ENCODE measurements at regions not wholly inside any gene's neighbourhood (a gene's known extent, or its start where the extent isn't known, plus 50 kb on each side); places are given as distances from the start of the nearest gene placed in this dataset.
"Not testable (repeated sequence)": the region's sequence is repeated elsewhere in the genome, so short reads cannot be mapped to it uniquely, and the experiment has no call there.

DNA sequence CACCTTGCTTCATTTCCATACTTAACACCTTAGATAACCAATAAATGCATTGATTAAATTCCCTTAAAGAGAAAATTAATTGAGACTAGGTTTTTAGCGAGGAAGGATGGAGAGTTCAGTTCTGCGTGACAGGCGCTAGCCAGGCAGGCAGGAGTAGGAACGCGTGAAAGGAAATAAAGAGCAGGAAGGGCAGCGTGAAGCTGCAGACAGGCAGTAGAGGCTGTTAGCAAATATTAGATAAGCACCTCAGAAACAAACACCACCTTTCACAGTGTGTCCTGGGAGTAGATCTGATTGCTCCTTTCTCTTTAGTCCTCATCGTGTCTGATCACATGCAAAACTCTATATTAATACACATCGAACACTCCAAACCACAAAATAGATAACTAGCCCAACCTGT lies 282.7 kb upstream of the ADGRL2 start:
- DNase-seq = no peak

DNA sequence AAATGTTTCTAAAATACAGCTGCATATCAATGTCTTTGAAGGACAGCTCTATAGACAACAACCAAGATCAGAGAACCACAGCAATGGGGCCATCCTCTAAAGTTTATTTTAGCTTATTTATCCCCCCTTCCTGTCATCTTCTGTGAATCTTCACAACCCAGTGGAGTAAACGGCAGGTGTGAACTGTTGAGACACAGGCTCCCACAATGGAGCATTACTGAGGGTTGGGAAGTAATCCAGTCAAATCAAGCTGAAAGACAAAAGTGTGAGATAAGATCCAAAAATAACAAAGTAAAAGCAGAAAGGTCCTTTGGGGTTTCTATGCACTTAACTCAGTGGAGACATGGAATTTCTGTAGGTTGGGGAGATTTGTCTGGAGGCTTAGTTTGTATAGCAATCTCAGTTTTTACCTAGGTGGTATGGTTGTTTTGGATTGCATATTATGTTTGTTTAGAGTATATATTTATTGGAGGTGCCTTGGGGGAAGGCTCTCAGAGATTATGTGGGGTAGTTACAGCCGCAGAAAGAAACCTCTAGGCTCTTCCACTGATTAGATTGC lies 286.9 kb upstream of the ADGRL2 start:
- no peak for DNase-seq

DNA sequence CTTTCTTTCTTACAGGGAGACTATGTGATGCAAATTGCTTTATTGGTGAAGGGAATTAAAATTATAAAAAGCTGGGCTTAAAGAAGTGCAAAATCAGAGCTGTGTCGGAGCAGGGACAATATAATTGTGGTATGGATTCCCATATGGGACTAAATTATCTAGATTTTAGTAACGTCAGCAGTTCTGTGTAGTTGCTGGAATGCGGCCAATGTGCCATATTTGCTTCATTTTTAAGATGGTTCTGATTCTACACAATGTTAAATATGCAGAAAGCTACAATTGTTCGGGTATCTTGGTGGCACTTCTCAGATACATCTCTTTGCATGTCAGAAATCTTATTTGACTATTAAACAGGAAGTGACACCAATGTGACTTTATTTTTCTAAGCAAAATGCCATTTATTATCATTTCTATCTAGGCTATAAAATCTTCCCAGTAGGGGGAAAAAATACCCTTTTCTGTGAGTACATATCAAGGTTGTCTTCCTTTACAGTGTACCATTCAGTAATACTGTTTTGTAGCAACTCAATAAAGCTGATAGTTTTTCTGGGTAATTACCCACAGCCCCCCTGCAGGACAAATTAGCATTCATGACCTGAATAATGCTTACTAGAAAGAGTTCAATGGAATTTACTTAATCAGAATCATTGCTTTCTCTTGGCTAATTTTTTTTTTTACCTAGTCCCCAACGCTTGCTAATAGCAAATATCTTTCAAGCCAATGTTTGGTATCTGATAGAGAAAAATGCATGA lies 288.3 kb upstream of the ADGRL2 start:
- DNase-seq = no peak

DNA sequence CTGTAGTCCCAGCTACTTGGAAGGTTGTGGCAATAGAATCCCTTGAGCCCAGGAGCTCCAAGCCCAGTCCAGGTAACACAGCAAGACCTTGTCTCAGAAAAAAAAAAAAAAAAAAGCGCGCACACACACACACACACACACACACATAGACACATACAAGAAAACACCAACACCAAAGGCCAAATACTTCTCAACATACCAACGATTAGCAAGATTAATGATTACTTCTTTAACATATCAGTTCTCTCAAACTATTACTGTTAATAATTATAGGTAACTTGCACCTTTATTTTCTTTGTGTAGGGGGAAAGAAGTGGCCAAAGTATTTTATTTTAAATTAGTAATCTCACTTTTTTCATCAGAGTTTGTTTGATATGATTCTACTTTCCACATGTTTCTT lies 289.5 kb upstream of the ADGRL2 start:
- no peak for DNase-seq

DNA sequence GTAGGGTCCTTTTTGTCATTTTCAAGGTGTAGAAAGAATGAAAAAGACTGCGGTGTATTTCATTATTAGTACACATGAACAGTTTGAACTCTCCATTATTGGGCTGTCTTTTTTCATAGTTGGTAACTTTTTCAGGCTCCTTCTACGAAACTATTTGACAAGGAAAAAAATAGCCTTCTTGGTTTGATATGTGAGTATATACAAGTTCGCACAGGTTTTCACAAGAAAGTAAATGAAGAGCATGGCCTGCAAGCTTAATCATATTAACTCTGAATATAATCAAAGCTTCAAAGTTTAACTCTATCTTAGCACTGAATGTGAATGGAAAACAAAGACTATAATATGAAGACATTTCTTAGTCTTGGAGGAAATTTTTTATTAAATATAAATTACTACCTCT lies 290.0 kb upstream of the ADGRL2 start:
- no peak for DNase-seq

DNA sequence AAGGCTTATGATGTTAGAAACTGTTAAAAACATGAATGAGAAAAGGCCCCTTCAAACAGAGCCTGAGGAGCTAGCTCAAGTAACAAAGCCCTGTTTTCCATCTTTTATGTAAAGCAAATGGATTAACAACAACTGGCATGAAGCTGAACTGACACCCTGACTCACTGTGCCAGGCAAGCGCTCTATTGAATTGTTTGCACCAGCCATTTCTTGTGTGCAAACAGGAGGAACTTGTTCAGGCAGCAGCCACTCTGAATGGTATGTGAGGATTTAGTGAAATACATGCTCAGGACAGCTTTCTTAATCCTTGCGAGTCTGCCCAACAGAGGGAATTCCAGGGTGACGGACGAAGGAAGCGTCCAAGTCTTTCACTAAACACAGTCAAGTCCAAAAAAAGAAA lies 291.1 kb upstream of the ADGRL2 start:
- DNase-seq = no peak

DNA sequence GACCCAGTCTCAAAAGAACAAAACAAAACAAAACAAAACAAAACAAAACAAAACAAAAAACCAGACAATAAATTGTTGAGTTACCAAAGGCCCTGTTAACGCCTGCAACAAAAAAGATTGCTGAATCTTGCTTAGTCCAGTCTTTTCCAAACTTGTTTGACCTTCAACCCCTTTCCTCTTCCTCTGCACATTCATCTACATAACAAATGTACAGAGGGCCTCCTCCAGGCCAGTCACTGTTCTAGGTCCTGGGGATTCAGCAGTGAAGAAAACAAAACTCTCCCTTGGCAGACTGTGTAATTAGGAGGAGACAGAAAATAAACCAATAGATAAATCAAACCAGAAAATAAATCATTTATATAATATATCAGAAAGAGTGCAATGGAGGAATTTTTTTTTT lies 294.0 kb upstream of the ADGRL2 start:
- DNase-seq = no peak

DNA sequence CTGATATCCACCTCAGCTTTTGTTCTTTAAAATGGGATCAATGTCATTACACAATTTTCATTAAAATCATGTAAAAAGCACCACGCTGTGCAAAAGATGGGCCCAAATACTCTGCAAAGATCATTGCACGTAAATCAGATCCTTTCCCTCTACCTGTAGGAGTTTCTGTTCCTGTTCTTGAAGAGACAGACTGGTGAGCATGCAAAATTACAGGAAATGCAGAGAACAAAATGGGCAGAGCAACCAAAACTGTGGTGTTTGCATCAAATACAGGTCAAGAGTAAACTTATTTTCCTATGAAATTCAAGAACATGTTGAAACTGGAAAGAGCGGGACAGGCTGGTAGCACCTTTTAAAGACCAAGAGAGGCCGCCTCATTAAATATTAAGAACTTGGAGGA lies 294.9 kb upstream of the ADGRL2 start:
- DNase-seq = no peak

DNA sequence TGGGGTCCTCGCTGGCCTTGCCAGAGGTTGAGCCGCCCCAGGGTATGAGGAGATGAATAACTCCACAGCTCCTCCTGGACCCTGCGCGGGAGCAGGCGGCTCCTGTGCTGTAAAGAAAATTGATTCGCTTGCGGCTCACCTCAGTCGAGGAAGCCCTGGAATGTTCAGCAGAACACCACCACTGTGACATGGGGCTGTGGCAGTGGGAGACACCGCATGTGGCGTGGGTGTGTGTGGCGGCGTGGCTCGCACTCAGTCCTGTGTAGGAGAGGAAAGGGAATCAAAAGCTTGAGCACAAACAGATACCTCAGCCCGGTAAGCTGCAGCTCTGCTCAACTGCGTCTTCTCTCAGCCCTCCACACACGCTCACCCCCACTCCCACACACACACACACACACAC lies 295.9 kb upstream of the ADGRL2 start:
- DNase-seq = not testable (repeated sequence)

DNA sequence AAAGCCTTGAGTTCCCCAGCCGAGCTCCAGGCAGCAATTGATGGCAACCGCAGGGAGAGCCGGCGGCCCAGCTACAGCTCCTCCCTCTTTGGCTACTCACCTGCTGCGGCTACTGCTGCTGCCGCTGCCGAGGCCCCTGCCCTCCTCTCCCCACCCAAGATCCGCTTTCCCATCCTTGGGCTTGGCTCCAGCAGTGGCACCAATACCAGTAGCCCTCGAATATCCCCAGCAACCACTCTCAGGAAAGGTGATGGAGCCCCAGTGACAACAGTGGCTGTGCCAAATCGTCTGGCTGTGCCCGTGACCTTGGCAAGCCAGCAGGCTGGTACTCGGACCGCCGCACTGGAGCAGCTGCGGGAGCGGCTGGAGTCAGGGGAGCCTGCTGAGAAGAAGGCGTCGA lies 298.0 kb upstream of the ADGRL2 start:
- not testable (repeated sequence) for DNase-seq

DNA sequence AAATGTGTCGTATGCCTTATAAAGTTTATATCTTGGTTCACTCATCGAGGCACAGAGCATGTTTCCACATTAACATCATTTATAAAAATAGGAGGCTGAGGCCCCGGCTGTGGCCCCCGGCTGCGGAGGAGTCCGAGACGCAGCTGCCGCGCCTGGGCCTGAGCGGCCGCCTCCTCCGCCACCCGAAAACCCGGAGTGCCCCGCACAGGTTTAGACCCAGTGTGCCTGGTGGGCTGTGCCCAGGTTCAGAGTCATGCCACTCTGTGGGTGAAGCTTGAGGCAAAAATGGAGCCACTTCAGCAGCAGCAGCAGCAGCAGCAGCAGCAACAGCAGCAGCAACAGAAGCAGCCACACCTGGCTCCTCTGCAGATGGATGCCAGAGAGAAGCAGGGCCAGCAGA lies 299.2 kb upstream of the ADGRL2 start:
- not testable (repeated sequence) for DNase-seq

DNA sequence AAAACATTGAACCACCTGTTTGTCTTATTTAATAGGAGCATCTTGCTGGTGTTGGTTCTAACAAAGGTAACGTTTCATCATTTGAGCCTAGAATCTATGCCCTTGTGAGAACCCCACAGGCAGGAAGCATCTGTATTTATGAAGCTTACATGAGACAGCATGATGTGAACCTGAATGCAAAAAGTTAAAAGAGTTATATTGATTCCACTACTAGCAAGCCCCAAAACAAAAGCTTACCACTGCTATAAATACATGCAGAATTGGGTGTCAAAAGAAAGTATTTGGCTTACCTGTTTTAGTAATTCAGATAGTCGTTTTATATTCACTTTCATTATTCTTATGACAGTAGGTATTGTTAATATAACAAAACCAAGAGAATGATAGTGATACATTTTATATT lies 301.2 kb upstream of the ADGRL2 start:
- no peak for DNase-seq

DNA sequence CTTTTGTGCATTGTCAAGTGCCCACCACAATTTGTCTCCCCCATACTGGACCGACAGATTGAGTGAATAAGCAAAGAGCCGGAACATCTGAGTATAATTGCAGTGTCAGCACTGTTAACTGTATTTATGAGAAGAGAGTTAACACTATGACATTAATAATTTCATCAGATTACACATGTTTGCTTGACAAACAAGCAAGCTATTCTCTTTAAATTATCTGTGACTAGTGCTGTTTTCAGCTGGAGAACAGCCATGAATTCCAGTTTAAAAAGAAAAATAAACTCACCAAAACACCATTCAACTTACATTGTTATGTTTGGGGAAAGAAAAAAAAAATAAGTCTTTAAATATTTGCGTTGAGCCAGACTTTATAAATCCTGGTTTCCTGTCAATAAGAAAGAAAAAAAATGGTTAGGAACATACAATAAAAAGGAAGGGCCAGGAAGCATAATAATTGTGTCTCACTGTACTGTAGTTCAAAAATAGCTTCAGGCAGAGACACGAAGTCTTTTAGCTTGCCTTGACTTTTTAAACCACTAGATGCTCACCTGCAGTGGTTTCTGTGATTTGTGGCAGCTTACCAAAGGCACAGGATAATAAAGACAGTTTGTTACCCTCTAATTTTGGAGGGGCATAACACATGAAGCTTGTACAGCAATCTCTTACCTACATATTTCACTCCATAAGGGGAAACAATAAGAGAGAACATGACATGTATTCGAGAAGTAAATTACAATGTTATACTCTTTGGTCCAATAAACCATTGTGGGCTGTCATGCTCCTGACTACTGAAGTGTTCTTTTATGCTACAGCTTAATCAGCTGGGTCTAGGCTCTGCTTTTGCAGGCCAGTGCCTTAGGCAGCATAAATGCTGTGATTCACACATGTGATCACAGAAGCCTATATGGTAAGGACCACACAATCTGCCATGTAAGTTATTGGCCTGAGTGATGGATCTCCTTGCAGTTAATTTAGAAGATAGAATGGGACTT lies 302.0 kb upstream of the ADGRL2 start:
- no peak for DNase-seq

DNA sequence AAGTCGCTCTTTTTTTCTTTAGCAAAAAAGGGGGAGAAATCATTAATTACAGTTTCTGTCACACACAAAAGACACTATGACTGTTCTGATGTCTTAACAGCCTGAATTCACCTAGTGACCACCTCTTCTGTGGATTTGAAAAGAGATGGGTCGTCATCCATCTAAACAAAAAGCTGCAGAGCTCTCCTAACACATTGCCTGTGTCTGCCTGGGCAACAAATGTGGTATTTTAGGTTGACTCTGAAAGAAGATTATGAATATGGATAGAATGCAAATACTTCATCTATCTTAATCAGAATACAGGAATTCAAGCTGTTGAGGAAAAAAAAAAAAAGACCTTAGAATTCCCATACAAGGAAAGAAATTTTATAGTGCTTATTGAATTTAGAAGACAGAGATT lies 304.4 kb upstream of the ADGRL2 start:
- DNase-seq = no peak

DNA sequence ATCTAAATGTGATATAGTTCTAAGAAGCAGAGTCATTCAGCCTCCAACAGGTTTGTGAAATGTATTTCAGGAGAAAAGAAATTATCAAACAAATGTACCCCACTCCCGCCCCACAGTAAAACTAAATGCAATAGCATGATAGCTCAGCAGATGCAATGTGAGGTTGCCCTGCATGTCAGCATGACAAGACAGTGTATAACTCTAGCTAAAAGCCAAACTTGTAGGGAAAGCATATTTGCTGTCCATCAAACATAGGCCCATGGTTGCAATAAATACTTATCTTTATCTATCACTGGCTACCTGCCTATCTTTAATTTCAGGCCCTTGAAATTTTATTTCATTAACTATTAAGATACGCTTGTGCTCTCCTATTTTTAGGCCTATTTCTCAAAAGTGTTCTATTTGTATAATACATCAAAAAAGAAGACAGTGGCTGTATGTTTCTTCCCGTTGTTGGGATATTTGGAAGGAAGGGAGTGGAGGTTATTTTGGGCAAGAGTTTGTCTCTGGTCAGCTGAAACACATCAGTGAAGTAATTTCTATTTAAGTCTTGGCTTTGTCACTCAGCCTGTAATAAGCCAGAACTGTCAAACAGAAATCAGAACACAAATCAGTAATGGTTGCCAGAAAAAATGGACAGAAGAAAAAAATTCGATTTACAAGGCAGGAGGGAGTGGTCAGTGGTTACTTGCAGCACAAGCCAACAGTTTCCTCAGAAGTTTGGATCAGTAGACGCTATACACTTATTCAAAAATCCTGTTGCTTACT lies 307.4 kb upstream of the ADGRL2 start:
- no peak for DNase-seq

DNA sequence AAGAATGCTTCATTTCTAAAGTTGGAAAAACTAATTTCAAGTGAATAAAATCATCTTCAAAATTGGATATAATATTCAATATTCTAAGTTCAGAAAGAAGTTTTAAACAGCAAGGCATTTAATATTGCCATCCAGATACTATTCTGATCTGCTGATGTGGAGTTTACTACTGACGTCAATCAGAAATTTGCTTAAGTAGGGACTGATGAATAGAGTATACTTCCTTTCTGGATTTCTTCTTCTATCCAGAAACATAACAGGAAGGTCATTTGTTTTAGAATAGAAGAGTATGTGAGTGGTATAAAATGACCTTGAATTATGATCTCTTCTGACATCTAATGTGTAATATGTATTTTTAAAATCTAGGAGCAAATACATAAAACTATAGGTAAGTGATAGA lies 308.1 kb upstream of the ADGRL2 start:
- no peak for DNase-seq

DNA sequence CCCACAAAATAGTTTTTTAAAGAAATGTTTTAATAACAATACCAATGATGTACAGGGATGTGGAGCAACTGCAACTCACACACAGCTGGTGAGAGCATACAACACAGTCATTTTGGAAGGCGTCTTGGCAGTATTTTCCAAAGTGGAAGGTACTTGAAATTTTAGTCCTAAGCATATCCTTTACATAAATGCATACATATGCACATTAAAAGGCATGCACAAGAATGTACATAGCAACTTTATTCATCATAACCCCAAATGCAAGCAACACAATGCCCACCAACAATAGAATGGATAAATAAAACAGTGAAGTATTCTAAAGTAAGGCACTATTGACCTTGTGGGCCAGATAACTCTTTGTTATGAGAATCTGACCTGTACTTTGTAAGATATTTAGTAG lies 310.1 kb upstream of the ADGRL2 start:
- no peak for DNase-seq

DNA sequence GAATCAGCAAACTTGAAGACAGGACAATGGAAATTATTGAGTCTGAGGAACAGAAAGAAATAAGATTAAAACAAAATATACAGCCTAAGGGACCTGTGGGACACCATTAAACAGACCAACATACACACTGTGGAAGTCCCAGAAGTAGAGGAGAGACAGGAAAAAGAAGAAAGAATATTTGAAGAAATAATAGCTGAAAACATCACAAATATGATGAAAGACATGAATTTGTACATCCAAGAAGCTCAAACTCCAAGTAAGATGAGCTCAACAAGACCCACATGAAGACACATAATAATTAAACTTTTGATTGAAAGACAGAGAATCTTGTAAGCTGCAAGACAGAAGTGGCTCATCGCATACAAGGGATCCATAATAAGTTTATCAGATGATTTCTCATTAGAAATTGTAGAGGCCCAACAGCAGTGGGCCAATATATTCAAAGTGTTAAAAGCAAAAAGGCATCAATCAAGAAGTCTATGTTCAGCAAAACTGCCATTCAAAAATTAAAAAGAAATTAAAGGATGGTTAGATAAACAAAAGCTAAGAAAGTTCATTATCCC lies 311.3 kb upstream of the ADGRL2 start:
- no peak for DNase-seq

DNA sequence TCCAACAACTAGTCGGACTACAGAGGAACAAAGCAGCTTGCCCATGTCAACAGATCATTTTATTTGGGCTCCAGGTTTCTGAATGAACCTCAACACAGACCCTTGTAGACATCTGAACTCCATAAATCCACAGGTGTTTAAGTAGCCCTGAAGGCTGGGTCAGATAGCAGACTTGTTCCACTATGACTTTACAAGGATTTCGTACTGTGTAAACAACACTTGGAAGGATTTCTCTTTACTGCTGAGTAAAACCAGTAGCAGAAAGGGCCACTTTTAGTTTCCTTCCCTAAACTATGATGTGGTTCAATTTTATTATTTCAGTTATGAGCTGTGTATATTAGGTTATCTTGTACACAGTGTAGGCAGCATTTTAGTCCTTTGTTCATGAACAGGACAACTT lies 316.4 kb upstream of the ADGRL2 start:
- DNase-seq = no peak

DNA sequence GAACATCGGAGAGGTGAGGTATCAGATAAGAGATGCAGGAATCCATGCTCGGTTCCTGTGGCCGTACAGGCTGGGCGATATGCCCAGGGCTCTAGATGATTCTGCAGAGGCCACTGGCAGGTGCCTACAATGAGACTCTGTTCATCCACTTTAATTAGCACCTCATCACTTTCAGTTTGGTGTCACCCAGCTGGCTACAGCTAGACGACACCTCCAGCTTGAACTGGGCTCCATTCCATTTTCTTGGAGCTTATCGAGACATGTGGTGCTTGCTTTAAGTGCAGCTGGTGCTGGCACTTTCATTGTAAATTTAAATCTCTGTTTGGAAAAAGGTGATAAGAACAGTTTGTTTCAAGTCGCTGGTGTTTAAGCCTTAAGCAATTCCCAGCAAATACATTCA lies 322.5 kb upstream of the ADGRL2 start:
- DNase-seq = no peak

DNA sequence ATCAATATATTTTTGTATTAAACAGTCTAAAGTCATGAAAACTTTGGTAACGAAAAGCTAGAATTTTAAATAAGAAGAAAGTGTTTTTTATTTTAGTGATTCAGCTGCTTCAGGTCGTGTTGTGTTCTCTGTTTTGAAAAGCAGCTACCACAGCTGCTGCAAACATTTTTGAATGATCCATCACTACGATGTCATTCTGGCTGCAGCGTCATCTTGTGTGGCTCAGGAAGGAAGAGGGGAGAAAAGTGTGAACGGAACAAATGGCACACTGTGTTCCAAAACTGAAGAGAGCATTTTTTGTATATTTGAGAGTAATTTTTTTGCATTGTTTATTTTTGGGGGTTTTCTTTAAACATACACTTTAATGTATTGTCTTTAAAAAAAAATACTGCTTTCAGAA lies 323.0 kb upstream of the ADGRL2 start:
- peak in 1 of 2 donors; percentile 44 for DNase-seq

DNA sequence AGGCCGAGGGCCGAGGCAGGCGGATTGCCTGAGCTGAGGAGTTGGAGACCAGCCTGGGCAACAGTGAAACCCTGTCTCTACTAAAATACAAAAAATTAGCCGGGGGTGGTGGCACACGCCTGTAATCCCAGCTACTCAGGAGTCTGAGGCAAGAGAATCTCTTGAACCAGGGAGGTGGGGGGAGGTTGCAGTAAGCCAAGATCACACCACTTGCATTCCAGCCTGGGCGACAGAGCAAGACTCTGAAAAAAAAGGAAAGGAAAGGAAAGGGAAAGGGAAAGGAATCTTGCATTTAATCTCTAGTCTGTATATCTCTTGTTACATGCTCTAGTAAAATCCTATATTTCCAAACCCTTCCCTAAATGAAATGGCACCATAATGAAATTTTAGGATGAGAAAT lies 328.3 kb upstream of the ADGRL2 start:
- DNase-seq = no peak

DNA sequence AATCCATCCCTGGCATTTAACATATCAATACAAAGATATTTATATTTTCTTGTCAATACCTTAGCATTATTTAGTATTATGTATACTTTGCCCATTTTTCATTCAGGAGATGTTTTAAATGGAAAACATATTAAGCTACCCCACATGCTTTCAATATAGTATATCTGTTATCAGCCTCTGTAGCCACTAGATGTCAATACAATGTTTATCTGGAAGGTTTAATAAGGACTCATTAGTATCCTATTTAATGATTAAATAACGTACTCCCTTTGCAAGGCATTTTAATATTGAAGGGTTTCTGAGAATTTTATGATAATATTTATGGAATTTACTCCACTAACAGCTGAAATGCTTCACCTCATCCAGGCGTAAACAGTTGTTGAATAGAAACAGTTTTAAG lies 329.5 kb upstream of the ADGRL2 start:
- no peak for DNase-seq

Data from bone marrow (tissue), 2 donors.